DMS 273 (cell line): ENCODE measurements at regions not wholly inside any gene's neighbourhood (a gene's known extent, or its start where the extent isn't known, plus 50 kb on each side); places are given as distances from the start of the nearest gene placed in this dataset.

ENCODE experiments used
- DNase-seq: peaks from one replicate; lab custom pipeline; 2025; ENCODE audit not compliant: unreplicated experiment; lab: John Stamatoyannopoulos, UW

DNA sequence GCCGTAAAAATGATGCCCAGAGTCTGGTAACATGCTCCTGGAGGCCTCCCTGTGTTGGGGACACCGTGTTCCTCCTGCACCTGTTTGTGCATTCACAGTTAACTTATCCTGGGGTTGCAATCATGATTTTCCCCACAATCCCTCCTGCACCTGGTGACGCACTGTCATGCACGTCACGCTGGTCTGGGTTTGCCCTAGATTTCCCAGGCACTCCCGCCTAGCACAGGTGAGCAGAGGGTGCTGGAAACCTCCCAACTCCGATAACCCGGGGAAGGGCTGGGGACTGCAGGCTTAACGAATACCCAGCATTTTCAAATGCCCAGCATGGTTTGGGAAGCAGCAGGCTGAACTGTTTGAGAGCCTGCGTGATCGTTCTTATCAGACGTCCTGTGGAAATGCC lies 427.1 kb downstream of the TCERG1L start:
- no peak for DNase-seq

DNA sequence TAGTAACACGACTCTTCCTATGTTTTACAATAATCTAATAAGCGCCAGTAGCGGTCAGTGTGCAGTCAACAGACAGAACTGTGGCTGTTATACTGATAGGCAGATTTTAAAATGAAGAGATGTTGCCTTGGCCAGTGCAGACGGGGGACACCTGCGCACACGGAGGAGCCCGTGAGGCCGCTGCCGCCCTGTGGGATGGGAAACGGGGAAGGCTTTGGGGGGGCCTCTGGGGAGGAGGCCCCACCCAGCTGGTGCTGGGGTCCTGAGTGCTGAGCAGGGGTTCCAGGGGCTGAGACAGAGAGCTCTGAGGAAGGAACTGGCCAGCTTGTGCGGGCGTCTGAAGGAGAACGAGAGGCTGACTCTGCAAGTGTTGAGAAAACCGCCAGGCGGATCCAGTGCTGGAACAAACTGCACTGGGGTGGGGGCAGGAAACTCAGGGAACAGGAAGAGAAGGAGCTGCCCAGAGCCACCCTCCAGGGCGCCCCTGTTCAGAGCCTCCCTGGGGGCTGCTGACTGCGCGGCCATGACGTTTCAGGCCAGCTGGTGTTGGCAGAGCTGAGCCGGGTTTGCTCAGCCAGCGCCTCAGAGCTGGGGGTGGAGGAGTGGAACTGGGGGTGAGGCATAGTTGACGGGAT lies 426.4 kb downstream of the TCERG1L start:
- DNase-seq, result no peak

DNA sequence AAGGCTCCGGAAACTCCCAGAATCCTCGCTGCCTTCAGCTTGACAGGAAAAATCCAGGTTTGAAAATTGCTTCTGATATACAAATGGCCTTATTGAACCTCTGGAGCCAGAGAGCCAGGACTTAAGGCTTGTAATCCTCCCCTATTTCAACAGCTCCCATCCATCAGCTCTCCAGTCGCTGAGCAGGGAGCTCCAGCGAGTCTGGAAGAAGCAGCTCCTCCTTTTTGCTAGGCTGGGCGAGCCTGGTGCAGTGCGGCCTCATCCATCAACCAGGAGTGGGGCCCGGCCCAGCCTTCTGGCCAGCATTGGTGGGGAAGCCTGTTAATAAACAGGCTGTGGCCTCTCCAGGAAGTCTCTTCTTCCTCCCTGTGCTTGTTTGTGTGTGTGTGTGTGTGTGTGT lies 424.4 kb downstream of the TCERG1L start:
- no peak for DNase-seq

DNA sequence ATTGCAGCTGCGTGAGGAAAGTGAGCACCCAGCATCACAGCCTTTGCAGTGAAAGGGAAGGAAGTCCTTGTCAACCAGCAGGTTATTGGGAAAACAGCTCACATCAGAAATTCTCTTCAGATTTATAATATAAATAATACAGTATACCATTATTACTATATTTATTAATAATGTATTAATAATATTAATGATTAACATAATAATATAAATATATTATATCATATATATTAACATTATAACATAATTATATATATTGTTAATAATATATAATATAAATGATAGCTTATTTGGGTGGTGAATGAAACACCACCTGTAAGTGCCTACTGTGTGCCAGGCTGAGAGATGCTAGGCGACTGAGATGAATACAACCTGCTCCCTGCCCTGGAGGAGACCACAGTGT lies 423.0 kb downstream of the TCERG1L start:
- no peak for DNase-seq

DNA sequence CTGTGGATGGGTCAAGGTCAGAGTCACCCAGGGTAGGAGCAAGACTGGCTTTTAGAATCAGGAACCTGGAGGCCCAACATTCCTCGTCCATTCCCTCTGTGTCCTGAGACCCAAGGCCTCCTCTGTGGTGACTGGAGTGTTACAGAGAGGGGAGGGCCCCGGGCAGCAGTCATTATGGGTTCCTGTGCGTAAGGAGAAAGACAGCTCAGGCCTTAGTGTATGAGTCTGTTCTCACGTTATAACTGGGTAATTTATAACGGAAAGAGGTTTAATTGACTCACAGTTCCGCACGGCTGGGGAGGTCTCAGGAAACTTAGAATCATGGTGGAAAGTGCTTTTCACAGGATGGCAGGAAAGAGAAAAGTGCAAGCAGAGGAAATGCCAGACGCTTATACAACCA lies 422.3 kb downstream of the TCERG1L start:
- no peak for DNase-seq

DNA sequence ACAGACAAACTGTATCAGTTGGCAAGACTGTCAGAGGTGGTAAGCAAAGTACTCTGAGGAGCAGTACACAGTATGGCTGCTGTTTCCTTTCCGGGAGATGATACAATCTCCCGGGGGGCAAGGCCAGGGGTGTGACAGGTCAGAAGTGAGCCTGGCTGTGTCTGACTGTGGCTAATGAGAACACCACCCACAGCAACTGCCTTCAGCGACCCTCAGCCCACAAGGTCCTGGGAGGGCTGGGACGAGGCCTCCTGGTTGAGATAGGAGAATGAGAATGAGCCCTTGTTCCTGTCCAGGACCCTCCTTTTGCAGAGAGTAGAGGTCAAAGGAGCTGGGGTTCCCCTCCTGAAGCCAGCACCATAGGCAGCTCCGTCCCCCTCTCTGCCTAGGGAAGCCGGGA lies 421.7 kb downstream of the TCERG1L start:
- no peak for DNase-seq

DNA sequence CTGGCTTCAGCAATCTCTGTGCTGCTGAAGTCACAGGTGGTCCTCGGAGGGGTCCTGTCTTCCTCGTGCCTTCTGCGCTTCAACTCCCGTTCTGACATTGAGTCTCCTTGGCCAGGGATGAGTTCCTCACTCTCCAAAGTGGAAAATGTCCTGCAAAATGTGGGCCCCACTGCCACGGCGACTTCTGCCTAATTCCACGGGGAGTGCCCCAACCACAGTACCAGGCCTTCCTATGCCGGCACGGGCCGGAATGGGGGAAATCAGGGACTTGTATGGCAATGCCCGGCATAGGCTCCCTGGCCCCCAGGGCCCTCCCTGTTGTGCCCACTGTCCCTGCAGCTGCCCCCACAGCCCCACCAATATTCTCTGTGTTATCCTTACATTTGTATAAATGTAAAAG lies 420.5 kb downstream of the TCERG1L start:
- no peak for DNase-seq

DNA sequence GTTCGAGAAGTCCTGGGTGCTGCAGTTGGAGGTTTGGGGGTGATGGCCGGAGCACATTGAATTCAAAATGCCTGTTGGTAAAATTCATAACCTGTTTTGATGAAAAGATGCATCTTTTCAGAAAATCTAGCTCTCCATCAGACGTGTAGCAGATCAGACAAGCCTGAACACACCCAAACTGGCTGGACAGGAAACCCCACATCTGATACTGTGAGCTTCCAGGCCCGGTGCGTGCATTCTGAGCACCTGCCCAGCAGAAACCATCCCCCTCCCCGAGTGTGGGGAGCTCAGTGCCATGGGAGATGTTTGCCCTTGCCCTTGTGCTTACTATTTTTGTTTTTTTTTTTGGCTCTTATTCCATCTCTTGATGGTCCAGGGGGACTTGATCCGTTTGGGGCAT lies 417.1 kb downstream of the TCERG1L start:
- no peak for DNase-seq

DNA sequence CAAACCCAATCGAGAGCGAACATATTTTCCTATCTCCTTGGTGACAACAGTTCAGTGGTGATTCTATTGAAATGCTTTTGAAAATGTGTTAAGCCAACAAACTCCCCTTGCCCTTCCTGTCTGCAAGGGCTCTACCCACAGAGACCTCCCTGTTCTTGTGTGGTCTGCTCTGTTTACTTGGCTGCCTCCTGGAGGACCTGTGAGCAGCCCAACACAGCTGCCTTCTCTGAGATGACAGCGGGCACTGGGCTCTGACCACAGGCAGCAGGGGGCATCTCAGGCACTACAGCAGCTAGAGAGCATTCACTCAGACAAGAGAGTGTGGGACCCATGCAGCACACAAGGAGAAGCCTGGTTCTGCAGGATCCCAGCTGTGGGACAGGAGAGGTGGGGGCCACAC lies 416.4 kb downstream of the TCERG1L start:
- DNase-seq, result no peak

DNA sequence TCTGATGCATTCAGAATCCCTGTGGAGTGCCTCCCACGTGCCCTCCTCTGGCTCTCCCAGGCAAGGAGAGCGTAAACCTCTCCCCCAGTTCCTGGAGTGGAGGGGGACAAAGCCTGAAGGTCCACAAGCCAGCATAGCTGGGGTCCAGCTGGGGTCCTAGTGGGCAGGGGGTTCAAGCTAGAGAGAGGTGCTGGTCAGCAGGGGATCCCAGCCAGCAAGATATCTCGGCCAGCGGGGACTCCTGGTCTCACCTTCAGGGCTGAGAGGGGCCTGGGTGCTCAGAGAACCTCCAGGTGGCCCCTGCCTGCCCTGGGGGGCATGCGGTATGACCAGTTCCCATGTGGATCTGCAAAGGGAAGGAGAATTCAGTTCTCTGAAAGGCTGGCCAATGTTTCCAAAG lies 413.7 kb downstream of the TCERG1L start:
- DNase-seq, result no peak

DNA sequence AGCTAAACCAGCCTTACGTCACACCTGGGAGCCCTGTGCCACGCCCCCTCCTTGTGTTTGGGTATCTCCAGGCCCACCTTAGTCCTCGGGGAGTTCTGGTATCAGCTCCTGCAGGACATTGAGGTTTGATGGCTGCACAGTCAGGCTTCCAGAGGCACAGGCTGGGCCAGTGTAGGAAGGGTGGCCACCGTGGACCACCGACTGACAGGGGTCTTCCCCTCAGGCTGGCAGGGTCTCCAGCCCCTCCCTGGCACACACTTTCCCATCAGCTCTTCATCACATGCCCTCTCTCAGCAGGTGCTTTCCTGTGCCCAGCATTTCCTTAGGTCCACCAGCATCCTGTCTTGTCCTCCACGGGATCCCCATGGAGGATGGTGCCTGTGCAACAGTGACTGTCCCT lies 413.1 kb downstream of the TCERG1L start:
- no peak for DNase-seq

DNA sequence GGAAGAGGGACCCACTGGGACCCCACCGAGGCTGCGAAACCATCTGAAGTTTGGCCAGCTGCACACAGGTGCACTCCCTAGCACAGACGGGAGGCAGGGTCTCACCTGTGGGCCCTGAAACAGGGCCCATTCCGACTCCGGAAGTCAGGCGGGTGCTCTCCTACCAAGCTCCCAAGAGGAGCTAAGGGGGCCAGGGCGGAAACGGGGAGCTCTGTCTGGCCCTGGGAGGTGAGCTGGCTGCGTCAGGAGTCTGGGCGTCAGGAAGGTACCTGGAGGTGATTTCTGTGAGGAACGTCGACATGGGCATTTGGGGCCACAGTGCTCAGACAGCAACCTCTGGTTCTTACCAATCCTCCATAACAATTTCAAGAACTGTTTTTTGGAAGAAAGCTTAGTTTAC lies 411.7 kb downstream of the TCERG1L start:
- DNase-seq, result no peak

DNA sequence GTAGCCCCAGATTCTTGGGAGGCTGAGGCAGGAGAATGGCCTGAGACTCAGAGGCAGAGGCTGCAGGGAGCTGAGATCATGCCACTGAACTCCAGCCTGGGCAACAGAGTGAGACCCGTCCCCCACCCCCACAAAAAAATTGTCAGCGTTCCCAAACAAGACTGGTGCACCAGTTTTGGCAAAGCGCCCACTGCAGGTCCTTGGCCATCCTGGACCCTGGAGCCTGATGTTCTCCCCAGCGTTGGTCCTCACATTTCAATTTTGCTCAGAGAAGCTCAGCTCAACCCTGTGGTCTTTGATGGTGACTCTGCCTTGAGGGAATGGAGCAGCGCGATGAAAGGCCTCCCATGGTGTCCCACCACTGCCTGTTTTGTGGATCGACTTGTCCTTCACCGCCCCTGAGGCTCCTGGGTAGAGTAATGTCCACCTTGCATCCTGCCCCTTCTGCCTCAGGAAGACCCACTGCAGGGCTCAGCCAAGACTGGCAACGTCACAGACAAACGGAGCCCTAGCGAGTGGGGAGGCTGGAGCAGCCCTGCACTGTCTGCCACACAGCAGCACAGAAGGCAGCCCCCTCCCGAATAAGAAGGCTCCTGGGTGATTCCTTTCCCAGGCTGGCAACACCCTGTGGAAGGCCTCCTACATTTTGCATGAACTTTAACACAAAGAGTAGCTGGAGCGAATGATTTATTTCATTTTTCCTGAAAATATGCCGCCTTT lies 410.9 kb downstream of the TCERG1L start:
- DNase-seq, result no peak

DNA sequence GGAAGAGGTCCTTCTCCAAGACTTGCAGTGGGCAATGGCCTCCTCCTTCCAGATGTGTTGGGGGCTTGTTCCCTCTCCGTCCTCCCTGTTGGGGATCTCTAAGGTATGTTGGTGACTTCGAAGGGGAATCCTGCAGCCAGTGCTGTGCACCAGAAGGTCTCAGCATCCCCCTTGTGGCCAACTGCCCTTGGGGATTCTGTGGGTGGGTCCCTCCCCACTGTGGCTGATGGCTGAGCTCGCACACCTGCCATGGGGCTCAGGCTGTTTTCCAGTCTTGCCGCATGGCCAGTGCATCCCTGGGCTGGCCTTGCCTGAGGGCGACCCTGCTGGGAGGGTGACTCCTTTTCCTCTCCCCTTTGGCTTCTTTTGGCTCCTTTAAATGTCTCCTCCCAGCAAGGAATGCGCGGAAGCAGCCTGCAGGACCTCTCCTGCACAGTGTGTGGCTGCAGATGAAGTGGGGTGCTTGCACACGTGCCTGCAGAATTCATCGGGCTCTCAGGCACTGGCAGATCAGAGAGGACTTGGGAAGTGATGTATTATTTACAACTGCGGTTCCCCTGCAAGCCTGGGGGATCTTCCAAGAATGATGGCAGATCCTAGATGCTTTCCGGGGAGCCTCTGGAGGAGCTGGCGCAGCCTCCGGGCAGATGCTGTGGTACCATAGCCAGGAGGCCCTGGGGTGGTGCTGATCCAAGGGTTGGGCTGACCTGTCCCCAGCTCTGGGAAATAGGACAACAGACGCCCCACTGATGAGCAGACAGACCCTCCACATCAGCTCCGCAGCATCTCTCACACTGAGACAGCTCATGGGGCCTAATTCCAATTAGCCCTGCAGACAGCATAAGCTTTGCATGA lies 410.0 kb downstream of the TCERG1L start:
- DNase-seq, result no peak

DNA sequence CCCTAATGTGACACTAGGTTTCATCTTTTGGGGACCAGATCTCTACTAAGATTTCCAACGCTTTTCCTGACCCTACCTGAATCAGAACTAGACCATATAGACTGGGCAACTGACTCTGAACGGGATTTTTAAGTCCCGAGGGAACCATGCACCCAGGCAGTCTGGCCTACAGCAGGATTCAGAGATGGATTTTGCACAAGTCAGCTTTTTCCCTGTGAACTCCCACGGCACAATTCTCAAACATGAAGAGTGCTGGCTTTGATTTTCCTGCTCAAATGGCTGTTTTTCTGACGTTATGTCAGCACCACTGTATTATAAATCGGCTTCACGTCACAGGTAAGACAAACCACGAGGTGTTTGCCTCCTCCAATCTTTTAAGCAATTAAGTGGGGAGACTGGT lies 409.1 kb downstream of the TCERG1L start:
- no peak for DNase-seq

DNA sequence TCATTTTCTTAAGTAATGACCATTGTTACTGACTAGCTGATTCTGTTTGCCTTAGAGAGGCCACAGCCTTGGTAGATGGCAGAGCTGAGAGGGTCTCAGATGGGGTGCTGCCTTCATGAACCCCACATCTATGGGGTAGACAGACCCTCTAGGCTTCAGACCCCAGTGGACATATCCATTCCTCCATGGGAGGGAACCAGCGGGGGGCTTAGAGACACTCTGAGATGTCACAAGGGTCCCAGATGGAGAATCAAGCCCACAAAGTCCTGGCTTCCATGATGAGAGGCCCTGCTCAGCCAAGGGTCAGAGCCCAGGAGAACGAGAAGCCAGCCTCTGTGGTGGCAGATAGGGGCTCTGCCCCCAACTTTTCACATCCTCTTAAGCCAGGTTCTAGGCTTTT lies 408.6 kb downstream of the TCERG1L start:
- DNase-seq, result no peak

DNA sequence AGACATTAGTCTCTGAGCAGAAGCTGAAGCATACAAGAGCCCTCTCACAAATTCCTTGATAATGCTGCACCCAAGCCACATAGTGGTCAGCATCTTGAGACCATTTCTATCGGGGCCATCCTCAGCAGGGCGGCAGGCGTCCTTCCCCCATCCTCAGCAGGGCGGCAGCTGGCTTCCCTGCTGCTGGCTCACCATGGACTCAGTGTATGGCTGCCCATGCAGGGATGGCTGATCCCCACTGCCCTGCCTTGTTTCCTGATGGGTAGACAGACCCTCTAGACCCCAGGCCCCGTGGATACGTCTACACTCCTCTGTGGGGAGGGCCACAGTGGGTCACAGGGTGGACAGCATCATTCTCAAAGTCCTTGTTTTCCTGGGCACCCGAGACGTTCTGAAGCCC lies 406.8 kb downstream of the TCERG1L start:
- no peak for DNase-seq

DNA sequence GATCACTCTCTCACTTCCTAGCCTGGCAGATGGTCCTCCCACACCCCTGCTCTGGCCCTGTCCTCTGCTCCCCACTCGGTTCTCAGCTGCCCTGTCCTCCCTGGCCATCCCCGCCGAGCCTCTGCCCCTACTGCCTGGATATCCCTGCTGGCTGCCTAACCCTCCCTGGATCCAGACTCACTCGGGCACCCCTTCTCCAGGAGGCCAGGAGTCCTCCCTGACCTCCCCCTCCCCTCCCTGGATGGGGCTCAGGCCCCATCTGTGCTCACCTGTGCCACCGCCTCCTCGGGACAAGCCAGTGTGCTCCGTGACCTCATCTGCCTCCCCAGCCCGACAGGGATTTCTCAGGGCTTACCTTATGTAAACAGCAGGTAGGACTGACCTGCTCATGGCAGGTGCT lies 406.1 kb downstream of the TCERG1L start:
- no peak for DNase-seq

DNA sequence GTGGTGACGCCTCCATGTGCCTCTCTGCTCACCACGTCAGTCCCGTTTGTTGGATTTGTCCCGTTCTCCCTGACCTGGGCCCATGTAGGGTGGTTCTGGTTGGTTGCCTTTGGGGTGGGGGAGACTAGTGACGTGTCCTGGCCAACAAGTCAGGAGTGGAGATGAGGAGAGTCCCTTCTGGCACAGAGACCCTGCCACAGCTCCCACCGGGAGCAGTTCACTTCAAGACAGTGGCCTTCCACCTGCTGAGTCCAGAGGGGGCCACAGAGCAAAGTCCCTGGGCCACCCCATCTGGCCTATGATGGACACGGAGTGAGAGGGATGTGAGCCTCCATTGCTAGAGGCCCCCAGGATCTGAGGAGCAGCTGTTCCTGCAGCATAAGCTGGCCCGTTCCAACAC lies 405.6 kb downstream of the TCERG1L start:
- no peak for DNase-seq

DNA sequence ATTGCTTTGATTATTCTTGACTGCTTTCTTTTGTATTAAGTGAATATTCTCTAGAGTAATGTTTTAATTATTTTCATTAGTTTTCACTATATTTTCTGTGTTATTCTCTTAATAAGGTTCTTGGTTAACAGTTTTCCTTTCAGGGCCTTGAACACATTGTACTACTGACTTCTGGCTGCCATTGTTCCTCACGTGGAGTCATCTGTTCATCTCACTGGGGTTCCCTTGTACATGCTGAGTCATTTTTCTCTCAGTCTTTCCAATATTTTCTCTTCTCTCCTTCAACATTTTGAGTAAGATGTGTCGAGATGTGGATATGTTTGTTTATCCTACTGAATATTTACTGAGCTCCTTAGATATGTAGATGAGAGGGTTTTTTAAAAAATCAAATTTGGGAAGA lies 400.7 kb downstream of the TCERG1L start:
- no peak for DNase-seq

DNA sequence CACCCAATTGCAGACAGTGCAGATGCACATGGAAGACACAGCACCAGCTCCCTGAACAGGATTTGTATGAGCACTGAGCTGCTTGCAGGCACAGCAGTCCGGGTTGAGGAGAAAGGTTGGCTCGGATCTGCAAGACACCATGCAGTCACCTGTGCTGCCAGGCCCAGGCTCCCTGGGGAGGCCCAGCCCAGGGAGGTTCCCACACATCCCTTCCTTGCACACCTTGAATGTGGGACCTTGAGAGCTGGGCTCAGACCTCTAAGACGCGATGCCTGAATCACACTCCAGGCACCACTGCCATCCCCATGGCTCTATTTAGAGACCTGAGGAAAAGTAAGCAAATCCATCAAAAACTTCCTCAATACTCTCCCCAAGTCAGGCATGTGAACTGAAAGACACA lies 397.7 kb downstream of the TCERG1L start:
- DNase-seq, result no peak

DNA sequence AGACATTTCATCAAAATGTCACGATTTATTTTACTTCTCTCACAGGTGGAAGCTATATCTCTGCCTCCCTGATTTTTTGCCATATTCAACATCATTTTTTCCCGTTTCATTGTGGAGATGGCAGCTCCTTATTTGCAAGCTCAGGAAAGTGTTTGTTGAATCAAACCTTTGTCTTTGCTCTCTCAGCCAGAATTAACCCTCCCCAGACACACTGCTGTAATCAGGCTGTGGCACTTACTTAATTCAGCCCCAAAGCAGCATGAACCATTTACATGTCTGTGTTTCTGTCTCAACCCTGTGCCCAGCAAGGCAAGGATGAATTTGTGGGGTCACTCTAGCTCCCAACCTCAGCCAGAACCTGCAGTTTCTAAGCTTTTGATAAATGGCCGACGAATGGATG lies 397.2 kb downstream of the TCERG1L start:
- no peak for DNase-seq
